Rectal smooth muscle tissue (tissue), 1 donor: ENCODE measurements at regions not wholly inside any gene's neighbourhood (a gene's known extent, or its start where the extent isn't known, plus 50 kb on each side); places are given as distances from the start of the nearest gene placed in this dataset.

ENCODE experiments used
- H3K27ac ChIP-seq: one replicate; pipeline ENCODE4 v1.7.0; 2013; ENCODE audit warnings: low read depth, low read length, inconsistent platforms
- H3K27me3 ChIP-seq: one replicate; pipeline ENCODE4 v1.7.0; 2013; ENCODE audit warnings: low read length; ENCODE audit not compliant: control insufficient read depth, insufficient read depth
- H3K36me3 ChIP-seq: one replicate; pipeline ENCODE4 v1.7.0; 2013; ENCODE audit warnings: low read length; ENCODE audit not compliant: control insufficient read depth, insufficient read depth
- H3K4me1 ChIP-seq: one replicate; pipeline ENCODE4 v1.7.0; 2013; ENCODE audit warnings: low read length; ENCODE audit not compliant: control insufficient read depth, insufficient read depth
- H3K4me3 ChIP-seq: one replicate; pipeline ENCODE4 v1.7.0; 2013; ENCODE audit warnings: low read length
- H3K9ac ChIP-seq: one replicate; pipeline ENCODE4 v1.7.0; 2013; ENCODE audit warnings: low read length

DNA sequence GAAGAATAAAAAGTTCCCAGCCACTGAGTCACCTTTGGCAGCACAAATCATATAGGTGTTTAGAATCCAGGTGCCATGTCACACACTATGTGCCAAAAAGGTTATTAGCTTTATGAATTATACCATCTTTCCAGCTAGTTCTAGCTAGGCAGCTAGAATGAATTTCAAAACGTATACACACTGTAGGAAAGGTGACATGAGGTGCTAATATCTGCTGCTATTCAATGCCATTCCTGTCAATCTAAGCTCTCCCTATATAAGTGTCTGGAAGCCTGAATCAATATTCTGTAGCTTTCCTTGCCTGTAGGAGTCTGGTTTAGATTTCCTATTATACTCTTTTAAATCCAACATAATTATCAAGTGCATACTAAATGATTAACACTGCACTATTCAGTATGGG, 868.6 kb downstream of the GATA3 start:
- H3K4me3 ChIP-seq, result no peak overlapping the region
- no peaks in the 10 kb centered on the region for H3K4me1 ChIP-seq
- no peaks in the 10 kb centered on the region for H3K36me3 ChIP-seq
- no peaks in the 10 kb centered on the region for H3K27me3 ChIP-seq
- H3K27ac ChIP-seq, result no peak overlapping the region
- H3K9ac ChIP-seq, result no peak overlapping the region

DNA sequence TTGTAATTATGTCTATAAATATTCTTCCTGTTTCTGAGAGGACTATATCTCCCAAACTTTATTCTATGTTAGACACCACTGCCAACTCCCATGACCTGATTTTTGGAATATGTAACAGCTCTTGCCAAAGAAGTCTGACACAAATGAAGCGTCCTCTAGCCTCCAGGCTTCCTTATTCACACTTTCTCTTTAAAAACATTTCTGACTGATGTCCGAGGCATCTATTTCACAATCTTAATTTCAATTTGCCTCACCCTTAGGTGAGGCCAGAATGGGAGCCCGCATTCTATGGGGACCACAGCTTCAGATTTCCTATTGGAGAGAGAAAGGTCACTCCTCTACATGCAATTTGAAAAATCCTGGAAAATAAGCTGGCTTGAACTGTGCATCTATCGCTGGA, 873.2 kb downstream of the GATA3 start:
- Histone ChIP-seq H3K36me3 (no peaks in the 10 kb centered on the region), H3K4me3 (no peak overlapping the region), H3K9ac (no peak overlapping the region), H3K27ac (no peak overlapping the region), H3K4me1 (no peaks in the 10 kb centered on the region), H3K27me3 (no peaks in the 10 kb centered on the region)

DNA sequence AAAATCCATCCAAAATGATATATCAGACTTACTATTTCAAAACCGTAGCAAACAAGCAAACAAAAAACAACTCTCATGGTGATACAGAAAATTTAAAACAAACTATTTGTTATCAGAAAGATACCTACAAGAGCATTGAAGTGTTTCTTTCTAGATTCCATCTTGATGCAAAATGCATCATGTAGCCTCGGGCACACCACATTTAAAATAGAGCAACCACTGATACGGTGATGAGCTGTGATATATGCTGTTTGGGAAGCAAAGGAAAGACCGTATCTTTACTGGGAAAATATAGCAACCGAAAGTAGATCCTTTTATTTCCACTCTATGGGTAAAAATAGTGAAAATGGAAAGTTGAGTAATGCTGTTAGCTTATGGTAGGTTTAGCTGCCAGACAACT, 892.0 kb downstream of the GATA3 start:
- no peaks in the 10 kb centered on the region for H3K36me3 ChIP-seq
- H3K4me1 ChIP-seq, result no peaks in the 10 kb centered on the region
- no peaks in the 10 kb centered on the region for H3K27me3 ChIP-seq
- H3K27ac ChIP-seq, result no peak overlapping the region
- H3K9ac ChIP-seq, result no peak overlapping the region
- no peak overlapping the region for H3K4me3 ChIP-seq

DNA sequence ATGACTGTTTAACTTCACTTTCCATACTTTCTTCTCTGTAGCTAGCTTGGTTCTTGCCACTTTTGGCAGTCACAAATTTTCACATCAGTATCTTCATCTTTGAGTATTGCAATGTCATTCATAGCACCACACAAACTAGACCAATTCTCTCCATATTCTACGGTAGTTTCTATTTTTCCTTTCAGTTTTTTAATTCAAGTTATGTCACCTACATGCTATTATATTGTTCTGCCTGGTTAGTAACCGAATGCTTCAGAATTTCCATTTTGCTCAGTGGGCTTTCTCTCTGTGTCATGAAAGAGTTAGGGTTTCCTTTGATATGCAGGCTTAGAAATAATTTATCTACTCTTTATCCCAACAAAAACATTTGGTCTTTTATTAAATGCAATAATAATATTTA, 896.5 kb downstream of the GATA3 start:
- no peaks in the 10 kb centered on the region for H3K4me1 ChIP-seq
- no peak overlapping the region for H3K9ac ChIP-seq
- H3K27ac ChIP-seq, result no peak overlapping the region
- H3K27me3 ChIP-seq, result no peaks in the 10 kb centered on the region
- no peak overlapping the region for H3K4me3 ChIP-seq
- H3K36me3 ChIP-seq, result no peaks in the 10 kb centered on the region

DNA sequence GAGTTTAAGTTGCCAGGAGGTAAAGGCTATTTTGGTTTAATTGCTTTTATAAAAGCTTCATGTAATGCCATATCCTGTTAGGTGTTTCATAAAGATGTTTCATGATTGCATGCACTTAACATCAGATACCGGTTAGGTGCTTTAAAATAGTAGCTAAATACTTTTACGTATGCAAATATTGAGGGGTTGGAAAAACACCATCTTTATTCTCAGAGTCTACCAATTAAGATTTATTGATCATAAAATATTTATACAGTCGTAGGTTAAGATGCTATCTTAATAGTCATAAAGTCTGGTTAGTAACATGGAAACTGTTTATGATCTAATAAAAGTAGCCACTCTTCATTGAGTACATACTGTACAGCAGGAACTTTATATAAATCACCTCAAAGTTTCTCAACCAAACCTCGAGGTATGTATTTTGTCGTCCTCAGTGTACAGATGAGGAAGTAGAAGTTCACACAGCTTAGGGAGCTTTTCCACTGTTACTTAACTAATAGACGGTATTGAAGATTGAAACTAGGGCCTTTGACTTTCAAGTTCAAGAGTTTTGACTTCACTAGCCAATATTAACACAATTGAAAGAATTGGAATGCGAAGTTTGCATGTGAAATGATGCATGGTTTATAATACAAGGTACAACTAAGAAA, 897.1 kb downstream of the GATA3 start:
- H3K27ac ChIP-seq, result no peak overlapping the region
- no peaks in the 10 kb centered on the region for H3K36me3 ChIP-seq
- no peaks in the 10 kb centered on the region for H3K4me1 ChIP-seq
- no peak overlapping the region for H3K4me3 ChIP-seq
- H3K9ac ChIP-seq, result no peak overlapping the region
- no peaks in the 10 kb centered on the region for H3K27me3 ChIP-seq

DNA sequence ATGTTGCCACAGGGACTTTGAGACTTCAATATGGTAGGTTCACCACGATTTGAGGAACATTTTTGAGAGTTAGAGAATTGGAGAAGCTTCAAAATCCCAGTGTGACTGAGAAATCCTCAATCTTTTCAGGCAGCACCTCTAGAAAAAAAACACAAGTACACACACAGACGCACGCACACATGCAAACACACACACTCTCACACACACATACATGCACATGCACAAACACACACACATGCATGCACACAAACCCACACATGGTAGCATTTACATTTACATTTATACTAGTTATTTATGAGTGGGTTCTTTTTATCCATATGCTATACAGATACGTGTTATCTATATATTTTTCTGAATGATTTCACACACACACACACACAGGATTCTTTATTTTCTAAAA, 901.9 kb downstream of the GATA3 start:
- no peaks in the 10 kb centered on the region for H3K4me1 ChIP-seq
- no peaks in the 10 kb centered on the region for H3K36me3 ChIP-seq
- H3K9ac ChIP-seq, result no peak overlapping the region
- H3K27me3 ChIP-seq, result no peaks in the 10 kb centered on the region
- H3K27ac ChIP-seq, result no peak overlapping the region
- no peak overlapping the region for H3K4me3 ChIP-seq

DNA sequence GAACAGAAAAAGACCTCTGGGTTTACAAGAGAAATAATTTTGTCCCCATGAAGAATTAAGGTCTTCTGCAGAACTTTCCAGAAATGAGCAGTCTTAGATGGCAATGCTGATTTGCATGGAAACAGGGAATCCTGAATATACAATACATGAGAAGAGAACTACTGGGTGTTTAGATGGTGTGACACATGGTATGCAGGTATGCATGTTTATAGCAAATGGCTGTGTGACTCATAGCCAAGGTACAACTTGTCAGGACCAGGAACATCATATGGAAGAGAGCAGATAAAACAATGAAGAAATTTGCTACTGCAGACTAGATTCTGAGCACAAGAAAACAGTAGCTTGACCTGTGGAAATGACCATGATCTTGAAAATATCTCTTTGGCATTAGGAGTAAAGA, 907.8 kb downstream of the GATA3 start:
- H3K4me1 ChIP-seq, result no peaks in the 10 kb centered on the region
- no peaks in the 10 kb centered on the region for H3K36me3 ChIP-seq
- H3K4me3 ChIP-seq, result no peak overlapping the region
- H3K27me3 ChIP-seq, result no peaks in the 10 kb centered on the region
- no peak overlapping the region for H3K27ac ChIP-seq
- no peak overlapping the region for H3K9ac ChIP-seq

DNA sequence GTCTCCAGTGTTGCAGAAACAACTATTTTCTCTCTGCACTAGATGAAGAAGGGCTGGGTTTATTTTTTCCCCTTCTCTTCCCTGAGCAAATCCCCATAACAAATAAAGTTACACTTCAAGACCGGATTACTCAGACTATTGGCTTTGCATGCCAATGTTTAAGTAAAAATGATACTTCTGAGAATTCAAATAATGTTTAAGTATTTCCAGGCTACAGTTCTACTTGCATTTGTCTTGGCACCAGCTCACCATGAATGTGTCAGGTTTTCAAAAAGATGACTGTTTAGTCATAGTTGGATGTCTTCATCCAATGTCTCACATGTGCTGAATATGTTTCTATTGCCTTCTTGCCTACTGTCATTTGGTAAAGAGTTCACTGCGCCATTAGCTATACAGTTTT, 912.6 kb downstream of the GATA3 start:
- Histone ChIP-seq H3K36me3 (no peaks in the 10 kb centered on the region), H3K27ac (no peak overlapping the region), H3K27me3 (no peaks in the 10 kb centered on the region), H3K9ac (no peak overlapping the region), H3K4me3 (no peak overlapping the region), H3K4me1 (no peaks in the 10 kb centered on the region)

DNA sequence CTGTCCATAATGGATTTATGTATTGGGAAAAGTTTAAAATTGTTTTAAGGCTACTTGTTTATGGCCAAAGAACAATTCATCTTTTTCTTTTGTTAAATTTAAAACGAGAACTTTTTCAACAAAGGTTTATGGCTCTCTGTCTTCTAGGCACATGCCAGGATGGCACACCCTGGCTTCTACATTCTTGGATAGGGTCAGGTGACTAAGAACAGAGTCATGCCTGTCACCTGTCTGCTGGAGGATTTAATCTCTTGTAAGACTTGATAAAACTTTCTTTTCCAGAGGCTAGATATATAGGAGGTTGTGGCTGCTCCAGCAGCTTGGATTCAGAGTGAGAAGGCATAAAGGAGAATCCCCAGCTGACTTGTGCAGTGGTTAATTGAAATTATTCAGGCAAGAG, 915.4 kb downstream of the GATA3 start:
- no peak overlapping the region for H3K4me3 ChIP-seq
- no peaks in the 10 kb centered on the region for H3K36me3 ChIP-seq
- no peaks in the 10 kb centered on the region for H3K27me3 ChIP-seq
- no peak overlapping the region for H3K9ac ChIP-seq
- H3K27ac ChIP-seq, result no peak overlapping the region
- no peaks in the 10 kb centered on the region for H3K4me1 ChIP-seq

DNA sequence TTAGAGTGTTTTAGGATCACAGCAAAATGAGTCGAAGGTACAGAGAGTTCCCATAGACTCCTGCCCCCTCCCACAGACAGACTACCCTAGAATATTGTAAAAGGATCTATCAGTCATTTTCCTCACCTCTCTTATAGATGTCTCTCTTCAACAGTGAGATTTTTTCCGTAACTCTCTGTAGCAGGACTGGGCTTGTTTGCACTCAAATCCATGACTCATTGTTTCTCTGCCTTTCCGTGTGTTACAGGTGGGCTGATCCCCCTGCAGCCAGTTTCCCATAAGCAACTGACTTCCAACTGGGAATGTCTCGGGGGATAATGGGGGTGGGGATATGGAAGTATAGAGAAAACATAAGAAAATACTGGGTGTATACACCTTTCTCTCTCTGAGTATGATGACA, 921.0 kb downstream of the GATA3 start:
- Histone ChIP-seq H3K4me3 (no peak overlapping the region), H3K36me3 (no peaks in the 10 kb centered on the region), H3K9ac (no peak overlapping the region), H3K27ac (no peak overlapping the region), H3K4me1 (no peaks in the 10 kb centered on the region), H3K27me3 (no peaks in the 10 kb centered on the region)

DNA sequence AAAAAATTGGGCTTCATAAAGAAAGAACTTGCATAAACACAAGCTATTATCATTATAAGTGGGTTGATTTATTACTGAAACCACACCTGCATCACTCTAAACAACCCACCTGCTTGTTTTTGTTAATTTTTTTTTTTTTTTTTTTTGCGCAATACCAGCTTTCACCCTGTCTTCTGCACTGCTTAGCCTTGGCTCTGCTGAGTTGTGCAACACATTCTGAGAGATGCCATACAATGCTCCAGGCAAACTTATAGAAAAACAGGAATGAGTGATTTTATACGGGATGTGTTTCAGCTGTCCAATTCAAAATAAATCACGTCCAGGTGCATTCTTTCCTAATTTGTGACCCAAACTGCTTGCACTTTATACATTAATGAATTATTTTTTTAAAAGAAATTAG, 923.6 kb downstream of the GATA3 start:
- H3K27me3 ChIP-seq, result no peaks in the 10 kb centered on the region
- H3K4me3 ChIP-seq, result no peak overlapping the region
- no peak overlapping the region for H3K27ac ChIP-seq
- H3K36me3 ChIP-seq, result no peaks in the 10 kb centered on the region
- no peaks in the 10 kb centered on the region for H3K4me1 ChIP-seq
- H3K9ac ChIP-seq, result no peak overlapping the region

DNA sequence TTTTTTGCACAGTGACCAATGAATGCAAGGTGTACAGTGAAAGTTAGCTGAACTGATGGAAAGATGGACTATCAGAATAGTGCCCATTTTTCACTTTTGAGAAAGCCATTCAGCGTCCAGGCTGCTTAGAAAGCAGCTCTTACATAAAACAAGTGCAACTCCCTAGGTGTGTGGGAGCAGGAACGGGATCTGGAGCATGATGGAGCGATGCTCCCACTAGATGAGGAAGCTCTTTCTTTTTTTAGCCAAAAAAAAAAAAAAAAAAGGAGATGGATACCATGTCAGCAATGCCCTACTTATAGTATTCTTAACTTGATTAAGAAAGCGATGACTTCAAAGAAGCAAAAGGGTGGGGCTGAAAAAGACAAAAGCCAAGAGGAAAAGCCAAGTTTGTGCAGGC, 925.5 kb downstream of the GATA3 start:
- no peak overlapping the region for H3K27ac ChIP-seq
- no peaks in the 10 kb centered on the region for H3K4me1 ChIP-seq
- H3K4me3 ChIP-seq, result no peak overlapping the region
- H3K36me3 ChIP-seq, result no peaks in the 10 kb centered on the region
- H3K27me3 ChIP-seq, result no peaks in the 10 kb centered on the region
- H3K9ac ChIP-seq, result no peak overlapping the region

DNA sequence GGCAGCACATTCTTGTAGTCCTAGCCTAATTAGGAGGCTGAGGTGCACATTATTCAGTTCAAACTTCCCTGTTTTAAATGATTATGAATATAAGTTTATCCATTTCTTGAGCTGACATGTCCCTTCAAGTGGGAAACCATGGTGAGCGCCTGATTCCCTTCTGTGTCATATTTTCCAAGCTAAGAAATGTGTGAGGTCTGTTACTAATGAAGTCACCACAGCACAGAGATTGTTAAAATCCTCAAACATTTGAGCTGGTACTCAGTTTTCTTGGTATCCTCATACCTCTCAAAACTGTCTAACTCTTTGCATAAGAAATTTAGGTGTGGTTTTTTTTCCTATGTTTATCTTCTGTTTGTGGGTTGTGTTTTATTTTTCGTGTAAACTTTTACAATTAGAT, 926.8 kb downstream of the GATA3 start:
- Histone ChIP-seq H3K27ac (no peak overlapping the region), H3K9ac (no peak overlapping the region), H3K4me3 (no peak overlapping the region), H3K4me1 (no peaks in the 10 kb centered on the region), H3K27me3 (no peaks in the 10 kb centered on the region), H3K36me3 (no peaks in the 10 kb centered on the region)
